Activated CD4-positive, alpha-beta T cell treated with anti-CD3 and anti-CD28 coated beads for 24 hours (primary cell): ENCODE measurements at regions not wholly inside any gene's neighbourhood (a gene's known extent, or its start where the extent isn't known, plus 50 kb on each side); places are given as distances from the start of the nearest gene placed in this dataset.

ENCODE experiments used
- DNase-seq, 2 donors: peaks; one replicate each; pipeline ENCODE4 v3.0.0-alpha.2; 2020; ENCODE audit warnings: low read depth in 2 of 2

GRCh38 chr1:170460001-170460400 lies 72.0 kb upstream of the GORAB start:
- no peak for DNase-seq

GRCh38 chr1:170460414-170461155 lies 71.4 kb upstream of the GORAB start:
- no peak for DNase-seq

GRCh38 chr1:170461291-170461747 lies 70.6 kb upstream of the GORAB start:
- DNase-seq: no peak

- no peak for DNase-seq
Observed at GRCh38 chr1:170461762-170462384, 70.1 kb upstream of the GORAB start.

- DNase-seq: no peak
Observed at GRCh38 chr1:170470121-170470520, 61.8 kb upstream of the GORAB start.

- no peak for DNase-seq
Observed at GRCh38 chr1:170471398-170472053, 60.4 kb upstream of the GORAB start.

- DNase-seq: no peak
Observed at GRCh38 chr1:170481000-170481399, 51.0 kb upstream of the GORAB start.
